ENCODE measurements at regions not wholly inside any gene's neighbourhood (a gene's known extent, or its start where the extent isn't known, plus 50 kb on each side); places are given as distances from the start of the nearest gene placed in this dataset.

DNA sequence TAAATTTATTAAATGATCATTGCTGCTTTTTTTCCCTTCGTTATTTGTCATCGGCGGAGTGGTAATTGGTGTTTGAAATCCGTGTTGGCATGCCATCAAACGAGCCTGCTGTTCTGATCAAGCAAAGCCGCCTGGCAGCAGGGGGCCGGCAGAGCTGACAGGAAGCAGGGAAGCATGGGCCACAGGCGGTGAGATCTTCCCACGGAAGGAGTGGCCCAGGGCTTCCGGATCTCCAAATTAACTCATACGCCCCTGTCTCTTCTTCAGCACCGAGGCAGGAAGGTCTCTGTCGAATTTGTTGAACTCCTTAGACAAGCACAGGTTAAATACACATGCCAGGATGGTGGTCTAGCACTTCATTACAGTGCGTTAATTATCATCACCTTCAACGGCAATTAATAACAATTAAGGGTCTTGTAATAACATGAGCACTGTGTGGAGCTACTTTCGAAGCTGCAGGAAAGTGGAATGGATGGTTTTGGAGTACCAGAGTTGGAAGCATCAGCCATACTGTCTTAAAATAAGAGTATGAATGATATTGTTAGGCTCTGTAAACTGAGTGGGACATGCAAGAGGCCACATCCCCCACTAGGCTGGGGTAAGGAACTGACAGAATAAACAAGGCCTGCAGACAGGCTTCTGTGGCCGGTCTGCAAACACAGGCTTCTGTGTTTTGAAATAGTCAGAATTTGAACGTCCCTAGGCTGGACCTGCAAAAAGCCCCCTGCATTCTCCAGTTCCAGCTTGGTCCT is 199.4 kb upstream of the DAB1 start:
- H3K36me3 ChIP-seq (ENCODE audit: low read length) = no peaks in the 10 kb centered on the region
- no peak overlapping the region for H3K4me3 ChIP-seq (ENCODE audit: insufficient read depth, low read length, poor library complexity, severe bottlenecking)
- no peak overlapping the region for H3K27ac ChIP-seq (ENCODE audit: low read depth, low read length)
- no peaks in the 10 kb centered on the region for H3K9me3 ChIP-seq (ENCODE audit: insufficient read depth, low read length)
- no peaks in the 10 kb centered on the region for H4K20me1 ChIP-seq (ENCODE audit: low read depth, low read length)
- TF ChIP-seq EZH2phosphoT487 (conservative IDR thresholded peaks at IDR 0.05; ENCODE audit: low read length) = no peak
- TF ChIP-seq, protein P1, sequence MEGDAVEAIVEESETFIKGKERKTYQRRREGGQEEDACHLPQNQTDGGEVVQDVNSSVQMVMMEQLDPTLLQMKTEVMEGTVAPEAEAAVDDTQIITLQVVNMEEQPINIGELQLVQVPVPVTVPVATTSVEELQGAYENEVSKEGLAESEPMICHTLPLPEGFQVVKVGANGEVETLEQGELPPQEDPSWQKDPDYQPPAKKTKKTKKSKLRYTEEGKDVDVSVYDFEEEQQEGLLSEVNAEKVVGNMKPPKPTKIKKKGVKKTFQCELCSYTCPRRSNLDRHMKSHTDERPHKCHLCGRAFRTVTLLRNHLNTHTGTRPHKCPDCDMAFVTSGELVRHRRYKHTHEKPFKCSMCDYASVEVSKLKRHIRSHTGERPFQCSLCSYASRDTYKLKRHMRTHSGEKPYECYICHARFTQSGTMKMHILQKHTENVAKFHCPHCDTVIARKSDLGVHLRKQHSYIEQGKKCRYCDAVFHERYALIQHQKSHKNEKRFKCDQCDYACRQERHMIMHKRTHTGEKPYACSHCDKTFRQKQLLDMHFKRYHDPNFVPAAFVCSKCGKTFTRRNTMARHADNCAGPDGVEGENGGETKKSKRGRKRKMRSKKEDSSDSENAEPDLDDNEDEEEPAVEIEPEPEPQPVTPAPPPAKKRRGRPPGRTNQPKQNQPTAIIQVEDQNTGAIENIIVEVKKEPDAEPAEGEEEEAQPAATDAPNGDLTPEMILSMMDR (IDR thresholded peaks at IDR 0.05; ENCODE audit: insufficient read depth, low read length, poor library complexity, severe bottlenecking) = no peak
- H3K9me2 ChIP-seq (replicated peaks; ENCODE audit: insufficient read depth, low read length) = no peaks in the 10 kb centered on the region
- no peaks in the 10 kb centered on the region for H3F3A ChIP-seq (ENCODE audit: insufficient read depth)
- no peaks in the 10 kb centered on the region for H3K27me3 ChIP-seq (ENCODE audit: low read length)
- no peak overlapping the region for H3K9ac ChIP-seq (ENCODE audit: low read length)
- no peak overlapping the region for H3K4me2 ChIP-seq (ENCODE audit: low read depth, low read length, poor library complexity, severe bottlenecking)
- H2AFZ ChIP-seq (ENCODE audit: low read depth, low read length, severe bottlenecking) = no peak overlapping the region
- H3K79me2 ChIP-seq (ENCODE audit: insufficient read depth, low read length) = no peaks in the 10 kb centered on the region

DNA sequence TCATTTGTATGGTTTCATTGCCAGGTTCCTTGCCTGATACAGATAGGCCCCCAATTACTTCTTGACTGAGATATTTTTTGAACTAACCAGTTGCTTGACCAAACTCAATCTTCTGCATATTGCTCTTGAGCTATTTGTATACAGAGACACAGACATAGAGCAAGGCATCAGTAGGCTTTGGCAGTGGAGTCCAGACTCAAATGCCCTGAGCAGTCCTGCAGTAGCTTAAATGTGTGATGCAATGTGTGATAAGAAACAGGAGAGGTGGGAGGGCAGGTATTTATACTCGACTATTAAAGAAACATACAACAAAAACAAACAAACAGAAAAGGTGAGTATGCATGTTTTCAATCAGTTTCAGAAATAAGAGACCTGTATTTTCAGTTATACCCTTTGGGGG is 197.9 kb upstream of the DAB1 start:
- no peaks in the 10 kb centered on the region for H4K20me1 ChIP-seq (ENCODE audit: low read depth, low read length)
- no peaks in the 10 kb centered on the region for H3K36me3 ChIP-seq (ENCODE audit: low read length)
- H3K4me3 ChIP-seq (ENCODE audit: insufficient read depth, low read length, poor library complexity, severe bottlenecking) = no peak overlapping the region
- H3K27me3 ChIP-seq (ENCODE audit: low read length) = no peaks in the 10 kb centered on the region
- no peak overlapping the region for H3K9ac ChIP-seq (ENCODE audit: low read length)
- H3K27ac ChIP-seq (ENCODE audit: low read depth, low read length) = no peak overlapping the region
- no peaks in the 10 kb centered on the region for H3K79me2 ChIP-seq (ENCODE audit: insufficient read depth, low read length)
- no peaks in the 10 kb centered on the region for H3F3A ChIP-seq (ENCODE audit: insufficient read depth)
- no peak overlapping the region for H2AFZ ChIP-seq (ENCODE audit: low read depth, low read length, severe bottlenecking)
- no peaks in the 10 kb centered on the region for H3K9me2 ChIP-seq (replicated peaks; ENCODE audit: insufficient read depth, low read length)
- TF ChIP-seq EZH2phosphoT487 (conservative IDR thresholded peaks at IDR 0.05; ENCODE audit: low read length) = no peak
- TF ChIP-seq, protein P1 (IDR thresholded peaks at IDR 0.05; ENCODE audit: insufficient read depth, low read length, poor library complexity, severe bottlenecking) = no peak
- no peak overlapping the region for H3K4me2 ChIP-seq (ENCODE audit: low read depth, low read length, poor library complexity, severe bottlenecking)
- no peaks in the 10 kb centered on the region for H3K9me3 ChIP-seq (ENCODE audit: insufficient read depth, low read length)

DNA sequence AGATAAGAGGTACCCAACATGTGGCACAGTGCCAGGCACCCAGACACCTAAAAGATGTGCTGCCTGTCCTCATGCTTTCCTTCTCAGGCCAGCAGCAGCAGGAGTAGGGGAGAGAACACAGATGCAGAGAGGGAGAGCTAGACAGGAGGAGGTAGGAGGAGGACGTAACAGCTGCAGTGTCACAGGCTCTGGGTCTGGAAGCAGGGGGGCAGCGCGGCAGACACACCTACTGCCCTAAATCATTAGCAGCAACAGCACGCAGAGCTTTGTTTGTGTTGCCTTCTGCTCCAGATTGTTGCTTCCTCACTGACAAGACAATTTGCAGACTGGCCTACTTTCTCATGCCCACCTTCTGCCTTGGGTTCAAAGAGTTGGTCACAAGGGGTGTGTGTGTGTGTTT is 196.7 kb upstream of the DAB1 start:
- Histone ChIP-seq H3K27me3 (ENCODE audit: low read length) (no peaks in the 10 kb centered on the region), H3K4me2 (ENCODE audit: low read depth, low read length, poor library complexity, severe bottlenecking) (no peak overlapping the region), H3K9ac (ENCODE audit: low read length) (no peak overlapping the region), H3K36me3 (ENCODE audit: low read length) (no peaks in the 10 kb centered on the region), H3K79me2 (ENCODE audit: insufficient read depth, low read length) (no peaks in the 10 kb centered on the region), H3K4me3 (ENCODE audit: insufficient read depth, low read length, poor library complexity, severe bottlenecking) (no peak overlapping the region), H3K27ac (ENCODE audit: low read depth, low read length) (no peak overlapping the region), H3F3A (ENCODE audit: insufficient read depth) (no peaks in the 10 kb centered on the region), H4K20me1 (ENCODE audit: low read depth, low read length) (no peaks in the 10 kb centered on the region), H3K9me3 (ENCODE audit: insufficient read depth, low read length) (no peaks in the 10 kb centered on the region), H2AFZ (ENCODE audit: low read depth, low read length, severe bottlenecking) (no peak overlapping the region), H3K9me2 (replicated peaks; ENCODE audit: insufficient read depth, low read length) (no peaks in the 10 kb centered on the region)
- TF ChIP-seq, protein P1 (IDR thresholded peaks at IDR 0.05; ENCODE audit: insufficient read depth, low read length, poor library complexity, severe bottlenecking) = no peak
- no peak for TF ChIP-seq EZH2phosphoT487 (conservative IDR thresholded peaks at IDR 0.05; ENCODE audit: low read length)
